ENCODE measurements at regions not wholly inside any gene's neighbourhood (a gene's known extent, or its start where the extent isn't known, plus 50 kb on each side); places are given as distances from the start of the nearest gene placed in this dataset.

DNA sequence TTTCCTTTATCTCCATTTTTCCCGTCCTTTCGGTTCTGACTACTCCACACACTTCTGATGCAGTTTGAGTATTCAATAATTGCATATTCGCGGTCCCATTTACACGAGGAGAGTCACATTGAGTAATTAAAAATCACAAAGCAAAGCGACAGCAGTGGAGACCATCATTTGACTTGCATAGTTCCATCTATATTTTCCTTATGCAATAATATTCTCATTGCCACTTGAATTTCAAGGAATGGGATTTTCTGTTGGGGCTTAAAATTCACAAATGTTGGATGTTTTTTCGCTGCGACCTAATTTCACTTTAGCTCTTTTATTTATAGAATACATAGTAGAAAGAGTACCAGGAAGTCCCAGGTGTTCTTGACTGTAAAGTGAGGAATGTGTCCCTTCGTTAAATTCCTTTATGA, 186.8 kb downstream of the ZEB2 start:
- ATAC-seq = no peak
- no peak for TF ChIP-seq CSRNP3 (CRISPR knock-in tag; IDR thresholded peaks at IDR 0.05)
- TF ChIP-seq ARNTL (CRISPR knock-in tag; IDR thresholded peaks at IDR 0.05; ENCODE audit: borderline replicate concordance, low read depth) = no peak
- TF ChIP-seq GLIS3 (CRISPR knock-in tag; IDR thresholded peaks at IDR 0.05) = no peak
- TF ChIP-seq ZC3H10 (CRISPR knock-in tag; IDR thresholded peaks at IDR 0.05) = no peak
- no peak for TF ChIP-seq POU6F1 (CRISPR knock-in tag; IDR thresholded peaks at IDR 0.05; ENCODE audit: borderline replicate concordance, low read depth)
- no peak for TF ChIP-seq CSDC2 (CRISPR knock-in tag; IDR thresholded peaks at IDR 0.05)
- no peak for TF ChIP-seq ESRRG (CRISPR knock-in tag; IDR thresholded peaks at IDR 0.05)
- no peak for TF ChIP-seq PPARA (CRISPR knock-in tag; IDR thresholded peaks at IDR 0.05; ENCODE audit: borderline replicate concordance)
- TF ChIP-seq ZFP3 (CRISPR knock-in tag; IDR thresholded peaks at IDR 0.05) = no peak
- TF ChIP-seq, protein P1, sequence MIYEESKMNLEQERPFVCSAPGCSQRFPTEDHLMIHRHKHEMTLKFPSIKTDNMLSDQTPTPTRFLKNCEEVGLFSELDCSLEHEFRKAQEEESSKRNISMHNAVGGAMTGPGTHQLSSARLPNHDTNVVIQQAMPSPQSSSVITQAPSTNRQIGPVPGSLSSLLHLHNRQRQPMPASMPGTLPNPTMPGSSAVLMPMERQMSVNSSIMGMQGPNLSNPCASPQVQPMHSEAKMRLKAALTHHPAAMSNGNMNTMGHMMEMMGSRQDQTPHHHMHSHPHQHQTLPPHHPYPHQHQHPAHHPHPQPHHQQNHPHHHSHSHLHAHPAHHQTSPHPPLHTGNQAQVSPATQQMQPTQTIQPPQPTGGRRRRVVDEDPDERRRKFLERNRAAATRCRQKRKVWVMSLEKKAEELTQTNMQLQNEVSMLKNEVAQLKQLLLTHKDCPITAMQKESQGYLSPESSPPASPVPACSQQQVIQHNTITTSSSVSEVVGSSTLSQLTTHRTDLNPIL (CRISPR knock-in tag; IDR thresholded peaks at IDR 0.05; ENCODE audit: low read depth) = no peak
- no peak for TF ChIP-seq PATZ1 (CRISPR knock-in tag; IDR thresholded peaks at IDR 0.05; ENCODE audit: borderline replicate concordance)
- no peak for TF ChIP-seq ZNF8 (CRISPR knock-in tag; IDR thresholded peaks at IDR 0.05)
- no peak for TF ChIP-seq TOX (CRISPR knock-in tag; IDR thresholded peaks at IDR 0.05; ENCODE audit: borderline replicate concordance)
- TF ChIP-seq, protein P2, sequence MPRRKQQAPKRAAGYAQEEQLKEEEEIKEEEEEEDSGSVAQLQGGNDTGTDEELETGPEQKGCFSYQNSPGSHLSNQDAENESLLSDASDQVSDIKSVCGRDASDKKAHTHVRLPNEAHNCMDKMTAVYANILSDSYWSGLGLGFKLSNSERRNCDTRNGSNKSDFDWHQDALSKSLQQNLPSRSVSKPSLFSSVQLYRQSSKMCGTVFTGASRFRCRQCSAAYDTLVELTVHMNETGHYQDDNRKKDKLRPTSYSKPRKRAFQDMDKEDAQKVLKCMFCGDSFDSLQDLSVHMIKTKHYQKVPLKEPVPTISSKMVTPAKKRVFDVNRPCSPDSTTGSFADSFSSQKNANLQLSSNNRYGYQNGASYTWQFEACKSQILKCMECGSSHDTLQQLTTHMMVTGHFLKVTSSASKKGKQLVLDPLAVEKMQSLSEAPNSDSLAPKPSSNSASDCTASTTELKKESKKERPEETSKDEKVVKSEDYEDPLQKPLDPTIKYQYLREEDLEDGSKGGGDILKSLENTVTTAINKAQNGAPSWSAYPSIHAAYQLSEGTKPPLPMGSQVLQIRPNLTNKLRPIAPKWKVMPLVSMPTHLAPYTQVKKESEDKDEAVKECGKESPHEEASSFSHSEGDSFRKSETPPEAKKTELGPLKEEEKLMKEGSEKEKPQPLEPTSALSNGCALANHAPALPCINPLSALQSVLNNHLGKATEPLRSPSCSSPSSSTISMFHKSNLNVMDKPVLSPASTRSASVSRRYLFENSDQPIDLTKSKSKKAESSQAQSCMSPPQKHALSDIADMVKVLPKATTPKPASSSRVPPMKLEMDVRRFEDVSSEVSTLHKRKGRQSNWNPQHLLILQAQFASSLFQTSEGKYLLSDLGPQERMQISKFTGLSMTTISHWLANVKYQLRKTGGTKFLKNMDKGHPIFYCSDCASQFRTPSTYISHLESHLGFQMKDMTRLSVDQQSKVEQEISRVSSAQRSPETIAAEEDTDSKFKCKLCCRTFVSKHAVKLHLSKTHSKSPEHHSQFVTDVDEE (CRISPR knock-in tag; IDR thresholded peaks at IDR 0.05) = no peak
- no peak for TF ChIP-seq OSR1 (CRISPR knock-in tag; IDR thresholded peaks at IDR 0.05)
- no peak for TF ChIP-seq ZNF70 (CRISPR knock-in tag; IDR thresholded peaks at IDR 0.05)
- no peak for TF ChIP-seq TCF4 (CRISPR knock-in tag; IDR thresholded peaks at IDR 0.05; ENCODE audit: borderline replicate concordance)
- no peak for TF ChIP-seq ZNF565 (CRISPR knock-in tag; conservative IDR thresholded peaks at IDR 0.05; ENCODE audit: low read depth)
- no peak for TF ChIP-seq BACH2 (CRISPR knock-in tag; IDR thresholded peaks at IDR 0.05; ENCODE audit: borderline replicate concordance)

DNA sequence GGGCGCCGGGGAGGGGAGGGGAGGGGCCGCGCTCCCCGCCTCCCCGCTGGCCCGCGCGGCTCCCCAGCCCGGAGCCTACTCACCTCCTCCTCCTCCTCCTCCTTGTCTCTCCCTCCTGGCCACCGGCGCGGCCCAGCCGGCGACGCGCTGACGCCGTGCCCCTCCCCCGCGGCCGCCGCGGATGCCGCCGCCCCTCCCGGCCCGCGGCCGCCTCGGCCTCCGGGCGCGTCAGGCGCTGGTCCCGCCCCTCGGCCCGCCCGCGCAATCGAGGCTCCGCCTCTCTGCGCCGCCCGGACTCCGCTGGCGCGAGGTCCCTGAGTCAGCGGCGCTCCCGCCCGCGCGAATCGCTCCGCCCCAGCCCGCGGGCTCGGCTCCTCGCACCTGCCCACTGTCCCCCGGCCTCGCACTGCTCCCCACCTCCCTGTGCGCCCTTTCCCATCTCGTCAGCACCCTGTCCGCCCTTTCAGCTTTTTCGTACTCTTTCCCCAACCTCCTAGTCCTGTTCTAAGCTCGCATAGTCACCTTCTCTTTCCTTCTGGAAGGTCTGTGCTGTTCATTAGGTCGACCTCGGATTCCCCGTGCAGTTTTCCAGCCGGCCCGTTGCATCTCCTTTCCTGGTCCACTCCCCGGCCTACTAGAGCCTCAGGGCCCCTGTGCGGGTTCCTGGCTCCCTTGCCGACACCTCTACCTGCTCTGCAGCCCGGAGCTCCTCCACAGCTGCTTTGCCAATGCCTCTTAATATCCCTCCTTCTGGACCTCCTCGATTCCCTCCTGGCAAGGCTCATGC, 187.4 kb downstream of the ZEB2 start:
- TF ChIP-seq ZFP3 (CRISPR knock-in tag; IDR thresholded peaks at IDR 0.05) = no peak
- no peak for TF ChIP-seq CSRNP3 (CRISPR knock-in tag; IDR thresholded peaks at IDR 0.05)
- no peak for TF ChIP-seq PPARA (CRISPR knock-in tag; IDR thresholded peaks at IDR 0.05; ENCODE audit: borderline replicate concordance)
- TF ChIP-seq POU6F1 (CRISPR knock-in tag; IDR thresholded peaks at IDR 0.05; ENCODE audit: borderline replicate concordance, low read depth) = no peak
- peak; percentile 95 for TF ChIP-seq ZNF70 (CRISPR knock-in tag; IDR thresholded peaks at IDR 0.05)

More for the DNA sequence above, 187.4 kb downstream of the ZEB2 start:
- peak; percentile 92 for ATAC-seq
